CD4-positive, alpha-beta T cell (primary cell): ENCODE measurements at regions not wholly inside any gene's neighbourhood (a gene's known extent, or its start where the extent isn't known, plus 50 kb on each side); places are given as distances from the start of the nearest gene placed in this dataset.
"Not testable (repeated sequence)": the region's sequence is repeated elsewhere in the genome, so short reads cannot be mapped to it uniquely, and the experiment has no call there.

Experiments used
- ATAC-seq: fragments of 200-7000 bp; cut with Tn5 transposase; one replicate; pipeline ENCODE4 v1.10.0; 2022; ENCODE audit warnings: mild to moderate bottlenecking; ENCODE audit not compliant: poor library complexity
- CTCF ChIA-PET: fragments of 350-600 bp; sonication (Branson Sonifier 250); formaldehyde crosslinking; loops from one replicate; lab custom pipeline; 2021; ENCODE audit warnings: antibody characterized with exemption, inconsistent platforms; lab: Charles Lee
- POLR2A ChIA-PET: fragments of 350-600 bp; sonication (Branson Sonifier 250); formaldehyde crosslinking; loops from one replicate; lab custom pipeline; 2021; ENCODE audit warnings: antibody characterized with exemption, inconsistent platforms; lab: Charles Lee
- DNase-seq, 14 experiments: peaks; one replicate each; pipeline ENCODE4 v3.0.0-alpha.2; 2013 to 2020; ENCODE audit warnings: mixed read lengths in 2 of 14
- H3K27ac ChIP-seq, 2 donors: one replicate each; pipeline versions ENCODE4 v1.5.1 to v1.7.0; 2013; ENCODE audit warnings: low read length in 2 of 2, low read depth in 1 of 2, mild to moderate bottlenecking in 1 of 2
- H3K27me3 ChIP-seq, 2 experiments: 1 replicate in 1 of 2; 2 replicates in 1 of 2; pipeline versions ENCODE4 v1.6.1 to v1.7.0; 2013; ENCODE audit warnings: low read length in 2 of 2, control low read depth in 1 of 2, mild to moderate bottlenecking in 1 of 2, moderate library complexity in 1 of 2; ENCODE audit not compliant: insufficient read depth in 2 of 2, control insufficient read depth in 1 of 2
- H3K36me3 ChIP-seq: one replicate; pipeline ENCODE4 v1.6.1; 2013; ENCODE audit warnings: low read length, control low read depth; ENCODE audit not compliant: insufficient read depth
- H3K4me1 ChIP-seq: one replicate; pipeline ENCODE4 v1.6.1; 2013; ENCODE audit warnings: low read length, control low read depth; ENCODE audit not compliant: insufficient read depth
- H3K4me3 ChIP-seq: one replicate; pipeline ENCODE4 v1.5.1; 2013; ENCODE audit warnings: mild to moderate bottlenecking, low read length, moderate library complexity
- H3K9me3 ChIP-seq, 2 experiments: 1 replicate in 1 of 2; 2 replicates in 1 of 2; pipeline versions ENCODE4 v1.6.1 to v1.7.0; 2013; ENCODE audit warnings: low read length in 2 of 2, mild to moderate bottlenecking in 2 of 2, control low read depth in 1 of 2, moderate library complexity in 1 of 2; ENCODE audit not compliant: control insufficient read depth in 1 of 2, insufficient read depth in 1 of 2
- H3K27ac Mint-ChIP-seq: one replicate; pipeline ENCODE4 v1.8.0; 2020; ENCODE audit warnings: mixed read lengths
- H3K27me3 Mint-ChIP-seq: one replicate; pipeline ENCODE4 v1.8.0; 2021; ENCODE audit warnings: mixed read lengths
- H3K36me3 Mint-ChIP-seq: one replicate; pipeline ENCODE4 v1.8.0; 2021; ENCODE audit warnings: low read depth, mixed read lengths
- H3K4me1 Mint-ChIP-seq: one replicate; pipeline ENCODE4 v1.8.0; 2021; ENCODE audit warnings: low read depth, mixed read lengths
- H3K4me3 Mint-ChIP-seq: one replicate; pipeline ENCODE4 v1.8.0; 2020; ENCODE audit warnings: mild to moderate bottlenecking, mixed read lengths
- H3K9me3 Mint-ChIP-seq: one replicate; pipeline ENCODE4 v1.8.0; 2020; ENCODE audit warnings: mixed read lengths
- CTCF ChIP-seq: fragments of 200-600 bp; IDR thresholded peaks from one replicate; pipeline ENCODE4 v1.8.0; 2022; ENCODE audit warnings: antibody characterized with exemption, mild to moderate bottlenecking
- intact Hi-C, 2 experiments: fragments of 100-400 bp; cut with DNase I in 1 of 2; cut with micrococcal nuclease in 1 of 2; formaldehyde crosslinking; loops; one replicate each; pipeline versions ENCODE4 v1.15.1 to v1.9.0; 2023 to 2025; cut with DNase I, micrococcal nuclease

GRCh38 chr4:125590158-125590557 is 275.4 kb downstream of the FAT4 start:
- no peaks in the 10 kb centered on the region for H3K9me3 Mint-ChIP-seq
- H3K27ac Mint-ChIP-seq = no peak overlapping the region
- no peaks in the 10 kb centered on the region for H3K4me1 ChIP-seq
- ChIA-PET CTCF (no interaction called here), POLR2A (no interaction called here)
- no peak for DNase-seq
- no peak overlapping the region for H3K27ac ChIP-seq
- TF ChIP-seq CTCF = no peak
- H3K4me1 Mint-ChIP-seq = no peaks in the 10 kb centered on the region
- H3K36me3 Mint-ChIP-seq = no peaks in the 10 kb centered on the region
- no peak for ATAC-seq
- H3K4me3 ChIP-seq = no peak overlapping the region
- H3K27me3 ChIP-seq = no peaks in the 10 kb centered on the region
- no peak overlapping the region for H3K4me3 Mint-ChIP-seq
- intact Hi-C loops = no loop called here
- H3K36me3 ChIP-seq = no peaks in the 10 kb centered on the region
- no peaks in the 10 kb centered on the region for H3K27me3 Mint-ChIP-seq
- H3K9me3 ChIP-seq = no peaks in the 10 kb centered on the region

- Histone ChIP-seq H3K27me3 (no peaks in the 10 kb centered on the region), H3K4me1 (no peaks in the 10 kb centered on the region), H3K36me3 (no peaks in the 10 kb centered on the region), H3K9me3 (no peaks in the 10 kb centered on the region), H3K27ac (no peak overlapping the region), H3K4me3 (no peak overlapping the region)
- Mint-ChIP-seq H3K4me1 (no peaks in the 10 kb centered on the region), H3K4me3 (no peak overlapping the region), H3K27ac (no peak overlapping the region), H3K27me3 (no peaks in the 10 kb centered on the region), H3K9me3 (no peaks in the 10 kb centered on the region), H3K36me3 (no peaks in the 10 kb centered on the region)
- DNase-seq (no peak), ATAC-seq (no peak)
- CTCF ChIA-PET = no interaction called here
- intact Hi-C loops = no loop called here
- TF ChIP-seq CTCF = no peak
- POLR2A ChIA-PET = no interaction called here
These were observed 276.5 kb downstream of the FAT4 start for GRCh38 chr4:125591290-125591689.

GRCh38 chr4:125594056-125594602 is 279.4 kb downstream of the FAT4 start:
- POLR2A ChIA-PET = no interaction called here
- H3K4me1 Mint-ChIP-seq = no peaks in the 10 kb centered on the region
- Histone ChIP-seq H3K4me3 (no peak overlapping the region), H3K27me3 (no peaks in the 10 kb centered on the region), H3K4me1 (no peaks in the 10 kb centered on the region), H3K9me3 (no peaks in the 10 kb centered on the region), H3K36me3 (no peaks in the 10 kb centered on the region), H3K27ac (no peak overlapping the region)
- H3K27ac Mint-ChIP-seq = no peak overlapping the region
- H3K36me3 Mint-ChIP-seq = no peaks in the 10 kb centered on the region
- no peak overlapping the region for H3K4me3 Mint-ChIP-seq
- ATAC-seq (no peak), DNase-seq (no peak)
- CTCF ChIA-PET = interaction anchor here (0.6 kb wide), 1 partner anchor 64 kb away, joined by 3 read pairs; no protein-coding TSS in a partner anchor
- intact Hi-C loops = no loop called here
- no peak for TF ChIP-seq CTCF
- H3K9me3 Mint-ChIP-seq = no peaks in the 10 kb centered on the region
- no peaks in the 10 kb centered on the region for H3K27me3 Mint-ChIP-seq

- CTCF ChIA-PET, DNase-seq, H3K36me3 ChIP-seq, H3K27me3 Mint-ChIP-seq, H3K4me3 Mint-ChIP-seq, H3K27me3 ChIP-seq, H3K9me3 ChIP-seq, H3K4me3 ChIP-seq, H3K36me3 Mint-ChIP-seq, POLR2A ChIA-PET, H3K4me1 ChIP-seq, H3K27ac ChIP-seq, intact Hi-C loops, H3K9me3 Mint-ChIP-seq, H3K4me1 Mint-ChIP-seq, ATAC-seq, H3K27ac Mint-ChIP-seq: not testable (repeated sequence)
These were observed 291.2 kb downstream of the FAT4 start for GRCh38 chr4:125605926-125606325.
